AG04450 (cell line): ENCODE measurements at regions not wholly inside any gene's neighbourhood (a gene's known extent, or its start where the extent isn't known, plus 50 kb on each side); places are given as distances from the start of the nearest gene placed in this dataset.

ENCODE experiments used
- CTCF ChIA-PET: fragments of 300-600, 350-600 bp; formaldehyde crosslinking; extraction: SDS; loops from one replicate; lab custom pipeline; 2022; ENCODE audit warnings: antibody characterized with exemption, inconsistent platforms; lab: Charles Lee
- POLR2A ChIA-PET: fragments of 350-600 bp; formaldehyde crosslinking; extraction: SDS; loops from one replicate; lab custom pipeline; 2021; ENCODE audit warnings: antibody characterized with exemption, inconsistent platforms; lab: Yijun Ruan, JAX
- DNase-seq: peaks from one replicate; pipeline ENCODE4 v3.0.0-alpha.2; 2011; ENCODE audit warnings: low read depth, low spot score
- H3K27ac ChIP-seq: one replicate; pipeline ENCODE4 v1.5.1; 2012; ENCODE audit warnings: low read depth, low read length, control low read depth
- H3K27me3 ChIP-seq: one replicate; pipeline ENCODE4 v1.6.0; 2012; ENCODE audit warnings: low read length; ENCODE audit not compliant: control insufficient read depth, insufficient read depth
- H3K4me3 ChIP-seq: 2 replicates; pipeline ENCODE4 v1.5.1; 2011; ENCODE audit warnings: mild to moderate bottlenecking, low read depth, low read length, control low read depth
- H3K9me3 ChIP-seq: 2 replicates; pipeline ENCODE4 v1.5.1; 2012; ENCODE audit warnings: low read length; ENCODE audit not compliant: control insufficient read depth, insufficient read depth
- TF ChIP-seq, protein P1 (sequence below): IDR thresholded peaks from 2 replicates; pipeline ENCODE4 v1.5.1; 2011; ENCODE audit warnings: low read depth, low read length, control low read depth, inconsistent platforms

DNA sequence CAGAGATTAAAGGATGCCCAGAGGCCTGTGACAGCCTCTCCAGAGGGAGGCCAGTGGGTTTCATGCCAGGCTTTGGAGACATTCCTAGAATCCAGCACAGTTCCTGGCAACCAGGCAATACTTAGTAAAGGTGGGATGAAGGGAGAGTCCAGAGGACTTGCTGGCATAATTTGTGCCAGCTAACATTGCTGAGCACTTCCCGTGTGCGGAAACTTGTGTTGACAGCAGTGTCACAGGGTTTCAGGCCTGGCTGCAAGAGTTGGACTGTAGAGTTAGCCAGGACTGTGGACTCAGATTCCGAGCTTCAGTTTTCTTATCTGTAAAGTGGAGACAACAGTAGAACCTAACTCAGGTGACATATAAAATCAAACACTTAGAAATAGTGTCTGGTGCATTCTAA lies 141.7 kb downstream of the SALL1 start:
- H3K4me3 ChIP-seq: no peak overlapping the region
- H3K27me3 ChIP-seq: no peaks in the 10 kb centered on the region
- TF ChIP-seq, protein P1, sequence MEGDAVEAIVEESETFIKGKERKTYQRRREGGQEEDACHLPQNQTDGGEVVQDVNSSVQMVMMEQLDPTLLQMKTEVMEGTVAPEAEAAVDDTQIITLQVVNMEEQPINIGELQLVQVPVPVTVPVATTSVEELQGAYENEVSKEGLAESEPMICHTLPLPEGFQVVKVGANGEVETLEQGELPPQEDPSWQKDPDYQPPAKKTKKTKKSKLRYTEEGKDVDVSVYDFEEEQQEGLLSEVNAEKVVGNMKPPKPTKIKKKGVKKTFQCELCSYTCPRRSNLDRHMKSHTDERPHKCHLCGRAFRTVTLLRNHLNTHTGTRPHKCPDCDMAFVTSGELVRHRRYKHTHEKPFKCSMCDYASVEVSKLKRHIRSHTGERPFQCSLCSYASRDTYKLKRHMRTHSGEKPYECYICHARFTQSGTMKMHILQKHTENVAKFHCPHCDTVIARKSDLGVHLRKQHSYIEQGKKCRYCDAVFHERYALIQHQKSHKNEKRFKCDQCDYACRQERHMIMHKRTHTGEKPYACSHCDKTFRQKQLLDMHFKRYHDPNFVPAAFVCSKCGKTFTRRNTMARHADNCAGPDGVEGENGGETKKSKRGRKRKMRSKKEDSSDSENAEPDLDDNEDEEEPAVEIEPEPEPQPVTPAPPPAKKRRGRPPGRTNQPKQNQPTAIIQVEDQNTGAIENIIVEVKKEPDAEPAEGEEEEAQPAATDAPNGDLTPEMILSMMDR: no peak
- H3K9me3 ChIP-seq: no peaks in the 10 kb centered on the region
- ChIA-PET CTCF (no interaction called here), POLR2A (no interaction called here)
- H3K27ac ChIP-seq: no peak overlapping the region
- no peak for DNase-seq

GRCh38 chr16:51008607-51009006 lies 142.5 kb downstream of the SALL1 start:
- TF ChIP-seq, protein P1: no peak
- Histone ChIP-seq H3K27me3 (no peaks in the 10 kb centered on the region), H3K27ac (no peak overlapping the region), H3K9me3 (no peaks in the 10 kb centered on the region), H3K4me3 (no peak overlapping the region)
- DNase-seq: no peak
- ChIA-PET POLR2A (no interaction called here), CTCF (no interaction called here)

- H3K4me3 ChIP-seq: no peak overlapping the region
- TF ChIP-seq, protein P1: no peak
- no peak overlapping the region for H3K27ac ChIP-seq
- CTCF ChIA-PET: no interaction called here
- H3K9me3 ChIP-seq: no peaks in the 10 kb centered on the region
- POLR2A ChIA-PET: no interaction called here
- no peak for DNase-seq
- H3K27me3 ChIP-seq: no peaks in the 10 kb centered on the region
Observed at GRCh38 chr16:51008037-51008436, 143.0 kb downstream of the SALL1 start.

DNA sequence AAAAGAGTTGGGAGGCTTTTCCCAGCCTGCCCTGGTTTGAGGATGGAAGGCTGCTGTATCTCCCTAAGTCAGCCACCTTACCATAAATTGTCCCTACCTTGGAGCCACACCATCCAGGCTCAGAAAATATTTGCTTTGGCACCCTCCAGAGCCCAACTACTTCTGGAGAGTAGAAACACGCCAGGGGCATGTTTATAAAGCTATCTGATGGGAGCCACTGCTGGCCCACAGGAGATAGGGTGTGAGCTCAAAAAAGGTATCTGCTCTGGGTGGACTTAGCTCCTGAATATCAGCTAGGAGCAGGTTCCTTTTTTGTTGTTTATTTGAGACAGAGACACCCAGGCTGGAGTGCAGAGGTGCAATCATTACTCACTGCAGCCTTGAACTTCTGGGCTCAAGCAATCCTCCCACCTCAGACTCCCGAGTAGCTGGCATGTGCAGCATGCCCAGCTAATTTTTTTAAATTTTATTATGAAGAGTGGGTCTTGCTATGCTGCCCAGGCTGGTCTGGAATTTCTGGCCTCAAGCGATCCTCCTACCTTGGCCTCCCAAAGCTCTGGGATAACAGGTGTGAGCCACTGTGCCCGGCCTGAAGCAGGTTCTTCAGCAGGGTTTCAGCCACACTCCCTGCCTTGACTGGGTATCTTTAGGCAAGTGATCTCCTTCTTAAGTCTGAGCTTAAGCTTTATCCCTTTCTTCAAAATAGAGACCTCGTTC lies 147.1 kb downstream of the SALL1 start:
- POLR2A ChIA-PET: no interaction called here
- Histone ChIP-seq H3K27ac (no peak overlapping the region), H3K9me3 (no peaks in the 10 kb centered on the region), H3K4me3 (no peak overlapping the region), H3K27me3 (no peaks in the 10 kb centered on the region)
- no peak for DNase-seq
- CTCF ChIA-PET: no interaction called here
- TF ChIP-seq, protein P1: no peak

DNA sequence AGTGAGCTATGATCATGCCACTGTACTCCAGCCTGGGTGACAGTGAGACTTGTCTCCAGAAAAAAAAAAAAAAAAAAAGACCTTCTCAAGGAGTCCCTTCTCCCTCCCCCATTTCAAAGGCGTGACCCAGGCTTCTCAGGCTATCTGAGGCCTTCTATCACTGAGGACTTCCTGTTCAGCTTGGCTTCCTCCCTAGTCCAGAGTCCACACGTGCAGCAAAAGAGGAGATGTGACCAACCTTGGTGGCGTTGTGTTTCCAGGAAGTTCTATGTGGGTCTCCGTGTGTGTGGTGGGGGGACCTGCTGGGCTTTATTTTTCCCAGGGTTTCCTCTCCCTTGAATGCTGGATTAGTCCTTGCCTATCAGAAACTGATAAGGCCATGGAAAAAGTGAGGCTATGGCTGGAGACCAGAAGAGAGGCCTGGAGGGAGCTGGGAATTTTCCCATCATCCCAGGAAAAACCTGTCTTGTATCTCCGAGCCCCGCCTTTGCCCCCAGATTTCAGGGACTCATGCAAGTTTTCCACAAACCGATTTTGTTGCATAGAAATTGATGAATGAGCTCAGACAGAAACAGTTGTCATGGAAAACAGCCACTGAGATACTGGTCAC lies 148.1 kb downstream of the SALL1 start:
- CTCF ChIA-PET: no interaction called here
- H3K4me3 ChIP-seq: no peak overlapping the region
- TF ChIP-seq, protein P1: no peak
- H3K27me3 ChIP-seq: no peaks in the 10 kb centered on the region
- no peak for DNase-seq
- POLR2A ChIA-PET: no interaction called here
- H3K9me3 ChIP-seq: no peaks in the 10 kb centered on the region
- H3K27ac ChIP-seq: no peak overlapping the region
